IMR-90 (cell line): ENCODE measurements at regions not wholly inside any gene's neighbourhood (a gene's known extent, or its start where the extent isn't known, plus 50 kb on each side); places are given as distances from the start of the nearest gene placed in this dataset.
A peak's percentile ranks its signal among the peaks of the same experiment; 100 is the strongest.

Source experiments
- ATAC-seq: fragments of 200-7000 bp; cut with Tn5 transposase; 2 replicates; pipeline ENCODE4 v1.9.1; 2020; ENCODE audit warnings: low read depth, mild to moderate bottlenecking, moderate library complexity
- BruUV-seq: library from RNA; stranded (reverse); fragments of 400-500 nt; replicated peaks from 2 replicates; lab custom pipeline; 2021; lab: Mats Ljungman, UMichigan
- CTCF ChIA-PET: fragments of 300-600 bp; formaldehyde crosslinking; extraction: SDS; loops from one replicate; lab custom pipeline; 2021; ENCODE audit warnings: antibody characterized with exemption; lab: Yijun Ruan, JAX
- POLR2A ChIA-PET: fragments of 300-600 bp; sonication (Branson Sonifier 250); formaldehyde crosslinking; loops from one replicate; lab custom pipeline; 2022; ENCODE audit warnings: antibody characterized with exemption; ENCODE audit not compliant: unreplicated experiment; lab: Charles Lee
- DNase-seq: peaks from one replicate; pipeline ENCODE4 v3.0.0; 2013
- H2AFZ ChIP-seq: replicated peaks from 2 replicates; pipeline ENCODE3; 2013; ENCODE audit warnings: low read length, mild to moderate bottlenecking; ENCODE audit not compliant: poor library complexity
- H2AK5ac ChIP-seq: 2 replicates; pipeline ENCODE4 v1.6.1; 2013; ENCODE audit warnings: low read depth, low read length, inconsistent platforms
- H2AK9ac ChIP-seq: replicated peaks from 2 replicates; pipeline ENCODE3; 2013; ENCODE audit warnings: mild to moderate bottlenecking, low read depth, low read length, moderate library complexity; ENCODE audit not compliant: poor library complexity
- H2BK120ac ChIP-seq: 2 replicates; pipeline ENCODE4 v1.6.1; 2013; ENCODE audit warnings: low read depth, low read length, inconsistent platforms
- H2BK15ac ChIP-seq: 3 replicates; pipeline ENCODE4 v1.6.1; 2013; ENCODE audit warnings: low read depth, low read length, inconsistent platforms
- H2BK20ac ChIP-seq: 2 replicates; pipeline ENCODE4 v1.6.1; 2013; ENCODE audit warnings: low read depth, mild to moderate bottlenecking, inconsistent platforms, low read length, moderate library complexity
- H2BK5ac ChIP-seq: 2 replicates; pipeline ENCODE4 v1.6.1; 2013; ENCODE audit warnings: mild to moderate bottlenecking, low read depth, low read length, inconsistent platforms; ENCODE audit not compliant: poor library complexity, severe bottlenecking
- H3K14ac ChIP-seq: replicated peaks from 2 replicates; pipeline ENCODE4 v1.6.1; 2013; ENCODE audit warnings: low read depth, low read length, inconsistent platforms
- H3K18ac ChIP-seq: 2 replicates; pipeline ENCODE4 v1.6.1; 2013; ENCODE audit warnings: low read depth, low read length, control low read depth
- H3K23ac ChIP-seq: 2 replicates; pipeline ENCODE4 v1.6.1; 2013; ENCODE audit warnings: low read depth, low read length, inconsistent platforms
- H3K27ac ChIP-seq: 2 replicates; pipeline ENCODE4 v1.5.1; 2013; ENCODE audit warnings: mild to moderate bottlenecking, control low read depth, low read length; ENCODE audit not compliant: insufficient read depth
- H3K27me3 ChIP-seq: 2 replicates; pipeline ENCODE4 v1.6.1; 2013; ENCODE audit warnings: low read length; ENCODE audit not compliant: control insufficient read depth, insufficient read depth
- H3K36me3 ChIP-seq: 2 replicates; pipeline ENCODE4 v1.6.1; 2013; ENCODE audit warnings: low read length, mixed read lengths; ENCODE audit not compliant: control insufficient read depth, insufficient read depth
- H3K4ac ChIP-seq: 2 replicates; pipeline ENCODE4 v1.6.1; 2013; ENCODE audit warnings: low read depth, low read length, inconsistent platforms
- H3K4me1 ChIP-seq: 2 replicates; pipeline ENCODE4 v1.6.1; 2013; ENCODE audit warnings: low read length, mixed read lengths; ENCODE audit not compliant: control insufficient read depth, insufficient read depth
- H3K4me2 ChIP-seq: 2 replicates; pipeline ENCODE4 v1.6.1; 2013; ENCODE audit warnings: low read depth, mild to moderate bottlenecking, control low read depth, low read length, moderate library complexity
- H3K4me3 ChIP-seq: 2 replicates; pipeline ENCODE4 v1.5.1; 2013; ENCODE audit warnings: low read depth, mild to moderate bottlenecking, control low read depth, low read length, moderate library complexity; ENCODE audit not compliant: insufficient read depth
- H3K56ac ChIP-seq: 2 replicates; pipeline ENCODE4 v1.6.1; 2013; ENCODE audit warnings: low read length, inconsistent platforms; ENCODE audit not compliant: insufficient read depth; ENCODE audit errors: extremely low read depth
- H3K79me1 ChIP-seq, 2 experiments: 2 replicates each; pipeline ENCODE4 v1.6.1; 2013; ENCODE audit warnings: low read length in 2 of 2, inconsistent platforms in 1 of 2, low read depth in 1 of 2
- H3K9ac ChIP-seq: 2 replicates; pipeline ENCODE4 v1.6.1; 2013; ENCODE audit warnings: low read depth, low read length, control low read depth
- H3K9me1 ChIP-seq: 2 replicates; pipeline ENCODE4 v1.6.1; 2013; ENCODE audit warnings: low read length, inconsistent platforms; ENCODE audit not compliant: insufficient read depth
- H3K9me3 ChIP-seq: 2 replicates; pipeline ENCODE4 v1.6.1; 2013; ENCODE audit warnings: low read length; ENCODE audit not compliant: control insufficient read depth, insufficient read depth
- H4K20me1 ChIP-seq: 2 replicates; pipeline ENCODE4 v1.6.1; 2013; ENCODE audit warnings: low read length, inconsistent platforms; ENCODE audit not compliant: insufficient read depth
- H4K5ac ChIP-seq: 2 replicates; pipeline ENCODE4 v1.6.1; 2013; ENCODE audit warnings: mild to moderate bottlenecking, low read depth, low read length, control low read depth
- H4K8ac ChIP-seq, 2 experiments: 2 replicates each; pipeline ENCODE4 v1.6.1; 2013; ENCODE audit warnings: low read depth in 2 of 2, low read length in 2 of 2, control low read depth in 1 of 2, inconsistent platforms in 1 of 2
- H4K91ac ChIP-seq: 2 replicates; pipeline ENCODE4 v1.6.1; 2013; ENCODE audit warnings: low read depth, low read length, inconsistent platforms; ENCODE audit not compliant: insufficient read depth
- CHD1 ChIP-seq: IDR thresholded peaks from 2 replicates; pipeline ENCODE4 v1.6.1; 2012; ENCODE audit warnings: low read depth, low read length, improper control_type of control experiment
- MAFK ChIP-seq: IDR thresholded peaks from 2 replicates; pipeline ENCODE4 v1.6.1; 2012; ENCODE audit warnings: low read depth, low read length, improper control_type of control experiment
- WGBS, 2 experiments: methylation state at CpG; one replicate each; pipeline versions ENCODE4 v1.1.5 to v1.1.7; 2013; ENCODE audit warnings: missing lambda C conversion rate in 2 of 2; ENCODE audit not compliant: insufficient read length in 1 of 2; ENCODE audit errors: extremely low coverage in 2 of 2; 5-methylcytosine and 5-hydroxymethylcytosine counted together
- dilution Hi-C: fragments of 300-500 bp; cut with HindIII; formaldehyde crosslinking; loops from one replicate; pipeline ENCODE4 v1.14.3; 2018; ENCODE audit warnings: low sequenced_read_pairs; ENCODE audit not compliant: unreplicated experiment
- in situ Hi-C: fragments of 300-500 bp; cut with MboI; formaldehyde crosslinking; loops from 3 replicates; pipeline ENCODE4 v1.14.3; 2019; ENCODE audit warnings: low sequenced_read_pairs, inconsistent platforms, mixed read lengths
- intact Hi-C: fragments of 100-400 bp; cut with micrococcal nuclease; formaldehyde crosslinking; loops from 2 replicates; pipeline ENCODE4 v1.10.0; 2022

GRCh38 chr6:134472661-134473060, 154.7 kb upstream of the SGK1 start:
- ATAC-seq (no peak), DNase-seq (no peak)
- H3K4me3 ChIP-seq = no peak overlapping the region
- POLR2A ChIA-PET = no interaction called here
- H3K9me3 ChIP-seq = no peaks in the 10 kb centered on the region
- in situ Hi-C loops (no loop called here), intact Hi-C loops (no loop called here), dilution Hi-C loops (no loop called here)
- H2BK120ac ChIP-seq = no peak overlapping the region
- H2BK15ac ChIP-seq = no peak overlapping the region
- H3K4me2 ChIP-seq = peak overlapping the region; percentile 39; the same call in 1 of the 2 replicates
- H2BK20ac ChIP-seq = no peak overlapping the region
- no peak overlapping the region for H4K91ac ChIP-seq
- H3K9ac ChIP-seq = no peak overlapping the region
- H3K14ac ChIP-seq = no peak overlapping the region
- no peaks in the 10 kb centered on the region for H3K79me1 ChIP-seq
- TF ChIP-seq CHD1 = no peak
- no peak for TF ChIP-seq MAFK
- no peak overlapping the region for H4K5ac ChIP-seq
- BruUV-seq = no TSS peak
- no peak overlapping the region for H2BK5ac ChIP-seq
- H2AK9ac ChIP-seq = no peak overlapping the region
- H3K9me1 ChIP-seq = no peaks in the 10 kb centered on the region
- H4K20me1 ChIP-seq = no peaks in the 10 kb centered on the region
- H3K4ac ChIP-seq = no peak overlapping the region
- no peak overlapping the region for H2AK5ac ChIP-seq
- H3K18ac ChIP-seq = peak overlapping the region; percentile 23; the same call in 1 of the 2 replicates
- H3K4me1 ChIP-seq = peaks cover 9% of the 10 kb centered on the region
- H4K8ac ChIP-seq = no peak overlapping the region
- H3K36me3 ChIP-seq = no peaks in the 10 kb centered on the region
- H3K23ac ChIP-seq = no peak overlapping the region
- H3K27me3 ChIP-seq = no peaks in the 10 kb centered on the region
- no peak overlapping the region for H3K27ac ChIP-seq
- no peak overlapping the region for H2AFZ ChIP-seq
- CTCF ChIA-PET = no interaction called here
- WGBS, 2 experiments = no CpG with 5 or more reads among the region's 1 CpG
- H3K56ac ChIP-seq = no peak overlapping the region
